ENCODE measurements at regions not wholly inside any gene's neighbourhood (a gene's known extent, or its start where the extent isn't known, plus 50 kb on each side); places are given as distances from the start of the nearest gene placed in this dataset.

GRCh38 chr7:19610194-19610943 lies 98.5 kb downstream of the POLR1F start:
- no peak for TF ChIP-seq CTCF (optimal IDR thresholded peaks at IDR 0.05 in 1 of 3, IDR thresholded peaks at IDR 0.05 in 1 of 3, conservative IDR thresholded peaks at IDR 0.05 in 1 of 3; ENCODE audit: extremely low read depth in 1 of 3, insufficient read depth in 2 of 3, low read length in 3 of 3)
- TF ChIP-seq EZH2 (IDR thresholded peaks at IDR 0.05; ENCODE audit: low read length): no peak
